Gastroesophageal sphincter (tissue), 4 donors: ENCODE measurements at regions not wholly inside any gene's neighbourhood (a gene's known extent, or its start where the extent isn't known, plus 50 kb on each side); places are given as distances from the start of the nearest gene placed in this dataset.

Source experiments
- ATAC-seq: fragments of 150-250 bp; one replicate; pipeline ENCODE4 v1.9.1; 2016; ENCODE audit warnings: mild to moderate bottlenecking, moderate library complexity
- H3K27ac ChIP-seq, 4 donors: fragments of 200-600 bp; sonication (generic) in 3 of 4; 1 replicate in 3 of 4; 2 replicates in 1 of 4; pipeline ENCODE4 v1.5.1; 2016 to 2019
- H3K27me3 ChIP-seq: fragments of 200-600 bp; sonication (generic); one replicate; pipeline ENCODE4 v1.5.1; 2019
- H3K36me3 ChIP-seq, 2 donors: fragments of 200-600 bp; sonication (generic); one replicate each; pipeline ENCODE4 v1.5.1; 2019; ENCODE audit warnings: control low read depth in 1 of 2
- H3K4me1 ChIP-seq, 3 donors: fragments of 200-600 bp; sonication (generic); 1 replicate in 2 of 3; 2 replicates in 1 of 3; pipeline ENCODE4 v1.5.1; 2016 to 2019; ENCODE audit warnings: control low read depth in 2 of 3
- H3K4me3 ChIP-seq, 2 donors: fragments of 200-600 bp; sonication (generic); one replicate each; pipeline ENCODE4 v1.5.1; 2019; ENCODE audit warnings: mild to moderate bottlenecking in 1 of 2, moderate library complexity in 1 of 2
- H3K9me3 ChIP-seq, 3 donors: fragments of 200-600 bp; sonication (generic); one replicate each; pipeline ENCODE4 v1.5.1; 2017 to 2019; ENCODE audit warnings: control low read depth in 2 of 3
- EP300 ChIP-seq: sonication (generic); formaldehyde crosslinking; IDR thresholded peaks from one replicate; pipeline ENCODE4 v1.6.1; 2017; ENCODE audit warnings: antibody characterized with exemption, mild to moderate bottlenecking
- POLR2A ChIP-seq, 2 donors: fragments of 450-650 bp; IDR thresholded peaks; one replicate each; pipeline ENCODE4 v1.6.1; 2017; ENCODE audit warnings: antibody characterized with exemption in 2 of 2, mild to moderate bottlenecking in 2 of 2, moderate library complexity in 1 of 2
- POLR2AphosphoS5 ChIP-seq: sonication (generic); formaldehyde crosslinking; IDR thresholded peaks from one replicate; pipeline ENCODE4 v1.6.1; 2017; ENCODE audit warnings: antibody characterized with exemption
- WGBS, 2 donors: methylation state at CpG; one replicate each; pipeline ENCODE4 v1.1.5; 2018; ENCODE audit warnings: low coverage in 1 of 2; 5-methylcytosine and 5-hydroxymethylcytosine counted together
- TF ChIP-seq, protein P1 (sequence below), 4 experiments: fragments of 200-600 bp in 2 of 4; fragments of 450-650 bp in 2 of 4; sonication (generic) in 1 of 4; IDR thresholded peaks; one replicate each; pipeline ENCODE4 v1.5.1; 2017 to 2019; ENCODE audit warnings: antibody characterized with exemption in 4 of 4, mild to moderate bottlenecking in 2 of 4, moderate library complexity in 2 of 4

- no peak overlapping the region for H3K27ac ChIP-seq
- 71 to 85% methylated on average over 4 to 7 of the region's 9 CpGs for WGBS, 2 donors
- TF ChIP-seq, protein P1, sequence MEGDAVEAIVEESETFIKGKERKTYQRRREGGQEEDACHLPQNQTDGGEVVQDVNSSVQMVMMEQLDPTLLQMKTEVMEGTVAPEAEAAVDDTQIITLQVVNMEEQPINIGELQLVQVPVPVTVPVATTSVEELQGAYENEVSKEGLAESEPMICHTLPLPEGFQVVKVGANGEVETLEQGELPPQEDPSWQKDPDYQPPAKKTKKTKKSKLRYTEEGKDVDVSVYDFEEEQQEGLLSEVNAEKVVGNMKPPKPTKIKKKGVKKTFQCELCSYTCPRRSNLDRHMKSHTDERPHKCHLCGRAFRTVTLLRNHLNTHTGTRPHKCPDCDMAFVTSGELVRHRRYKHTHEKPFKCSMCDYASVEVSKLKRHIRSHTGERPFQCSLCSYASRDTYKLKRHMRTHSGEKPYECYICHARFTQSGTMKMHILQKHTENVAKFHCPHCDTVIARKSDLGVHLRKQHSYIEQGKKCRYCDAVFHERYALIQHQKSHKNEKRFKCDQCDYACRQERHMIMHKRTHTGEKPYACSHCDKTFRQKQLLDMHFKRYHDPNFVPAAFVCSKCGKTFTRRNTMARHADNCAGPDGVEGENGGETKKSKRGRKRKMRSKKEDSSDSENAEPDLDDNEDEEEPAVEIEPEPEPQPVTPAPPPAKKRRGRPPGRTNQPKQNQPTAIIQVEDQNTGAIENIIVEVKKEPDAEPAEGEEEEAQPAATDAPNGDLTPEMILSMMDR (IDR thresholded peaks at IDR 0.05) = no peak
- TF ChIP-seq EP300 (no peak), POLR2A (IDR thresholded peaks at IDR 0.05) (no peak), POLR2AphosphoS5 (no peak)
- no peaks in the 10 kb centered on the region for H3K4me1 ChIP-seq
- no peak for ATAC-seq
- no peak overlapping the region for H3K4me3 ChIP-seq
- peaks cover 0 to 17% (median 0%) of the 10 kb centered on the region in 3 donors for H3K9me3 ChIP-seq
- H3K36me3 ChIP-seq = no peaks in the 10 kb centered on the region
- peaks cover 8% of the 10 kb centered on the region for H3K27me3 ChIP-seq
Observed at GRCh38 chr16:35258381-35258780, 1799.0 kb downstream of the TP53TG3F start.

DNA sequence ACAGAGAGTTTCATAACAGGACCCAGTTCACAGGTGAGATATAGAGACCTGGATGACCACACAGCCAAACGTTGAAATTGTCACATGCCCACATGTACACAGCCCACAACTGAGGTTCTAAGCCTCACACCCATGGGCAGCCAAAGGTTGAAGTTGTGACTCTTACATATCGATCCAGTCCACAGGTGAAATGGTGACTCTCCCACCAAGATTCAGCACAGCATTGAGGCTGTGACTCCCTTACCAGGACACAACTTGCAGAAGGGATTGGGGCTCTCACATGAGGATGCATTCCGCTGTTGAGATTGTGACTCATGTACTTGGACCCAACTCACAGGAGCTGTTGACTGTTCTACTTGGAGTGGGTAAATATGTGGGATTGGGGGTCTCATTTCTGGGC, 1836.4 kb downstream of the TP53TG3F start:
- Histone ChIP-seq H3K4me3 (no peak overlapping the region), H3K4me1 (no peaks in the 10 kb centered on the region), H3K27ac (no peak overlapping the region), H3K27me3 (no peaks in the 10 kb centered on the region), H3K9me3 (peaks cover 0 to 16% (median 0%) of the 10 kb centered on the region in 3 donors), H3K36me3 (no peaks in the 10 kb centered on the region)
- TF ChIP-seq, protein P1 (IDR thresholded peaks at IDR 0.05) = no peak
- no peak for TF ChIP-seq EP300
- no peak for TF ChIP-seq POLR2A (IDR thresholded peaks at IDR 0.05)
- WGBS, 2 donors = 83 to 100% methylated on average over 1 of the region's 3 CpGs
- no peak for ATAC-seq

GRCh38 chr16:35296962-35297653, 1837.7 kb downstream of the TP53TG3F start:
- TF ChIP-seq, protein P1 (IDR thresholded peaks at IDR 0.05) = no peak
- no peak for TF ChIP-seq POLR2AphosphoS5
- no peak for TF ChIP-seq POLR2A (IDR thresholded peaks at IDR 0.05)
- no peak for TF ChIP-seq EP300
- H3K27ac ChIP-seq = no peak overlapping the region
- H3K27me3 ChIP-seq = no peaks in the 10 kb centered on the region
- H3K4me1 ChIP-seq = no peaks in the 10 kb centered on the region
- peaks cover 0 to 8% (median 0%) of the 10 kb centered on the region in 3 donors for H3K9me3 ChIP-seq
- WGBS, 2 donors = 90% methylated on average over 2 of the region's 2 CpGs; no CpG with 5 or more reads in 1 of the 2 donors
- H3K36me3 ChIP-seq = no peaks in the 10 kb centered on the region
- no peak overlapping the region for H3K4me3 ChIP-seq
- ATAC-seq = no peak

GRCh38 chr16:35298460-35299243, 1839.2 kb downstream of the TP53TG3F start:
- ATAC-seq = no peak
- H3K36me3 ChIP-seq = no peaks in the 10 kb centered on the region
- 60% methylated on average over 1 of the region's 2 CpGs for WGBS, 2 donors
- H3K27ac ChIP-seq = no peak overlapping the region
- no peaks in the 10 kb centered on the region for H3K9me3 ChIP-seq
- no peak for TF ChIP-seq POLR2AphosphoS5
- no peak for TF ChIP-seq EP300
- no peaks in the 10 kb centered on the region for H3K4me1 ChIP-seq
- no peak overlapping the region for H3K4me3 ChIP-seq
- H3K27me3 ChIP-seq = no peaks in the 10 kb centered on the region

- H3K27me3 ChIP-seq = no peaks in the 10 kb centered on the region
- H3K4me1 ChIP-seq = no peaks in the 10 kb centered on the region
- ATAC-seq = no peak
- no peaks in the 10 kb centered on the region for H3K36me3 ChIP-seq
- H3K9me3 ChIP-seq = no peaks in the 10 kb centered on the region
- no CpG with 5 or more reads among the region's 1 CpG for WGBS, 2 donors
- H3K4me3 ChIP-seq = no peak overlapping the region
- H3K27ac ChIP-seq = no peak overlapping the region
- TF ChIP-seq, protein P1 (IDR thresholded peaks at IDR 0.05) = no peak
- TF ChIP-seq POLR2AphosphoS5 = no peak
- no peak for TF ChIP-seq EP300
- TF ChIP-seq POLR2A (IDR thresholded peaks at IDR 0.05) = no peak
Observed at GRCh38 chr16:35302859-35303258, 1843.4 kb downstream of the TP53TG3F start.
